Hepatocyte (in vitro differentiated cells): ENCODE measurements at regions not wholly inside any gene's neighbourhood (a gene's known extent, or its start where the extent isn't known, plus 50 kb on each side); places are given as distances from the start of the nearest gene placed in this dataset.

ENCODE experiments used
- DNase-seq: peaks from one replicate; pipeline ENCODE4 v3.0.0-alpha.2; 2016; ENCODE audit warnings: low spot score
- H2AFZ ChIP-seq: fragments of 200-600 bp; sonication (generic); 2 replicates; pipeline ENCODE4 v1.6.0; 2016; ENCODE audit warnings: antibody characterized with exemption, mild to moderate bottlenecking
- H3K27ac ChIP-seq: fragments of 200-600 bp; sonication (generic); 2 replicates; pipeline ENCODE4 v1.5.1; 2016; ENCODE audit warnings: mild to moderate bottlenecking
- H3K27me3 ChIP-seq: fragments of 200-600 bp; sonication (generic); 2 replicates; pipeline ENCODE4 v1.6.1; 2016
- H3K36me3 ChIP-seq: fragments of 200-600 bp; sonication (generic); replicated peaks from 2 replicates; pipeline ENCODE4 v1.5.1; 2016; ENCODE audit warnings: low read depth; ENCODE audit not compliant: insufficient read depth
- H3K4me1 ChIP-seq: fragments of 200-600 bp; sonication (generic); 2 replicates; pipeline ENCODE4 v1.5.1; 2016; ENCODE audit warnings: mild to moderate bottlenecking, moderate library complexity; ENCODE audit not compliant: insufficient read depth
- H3K4me2 ChIP-seq: fragments of 200-600 bp; sonication (generic); 2 replicates; pipeline ENCODE4 v1.6.0; 2016
- H3K4me3 ChIP-seq: fragments of 200-600 bp; sonication (generic); 2 replicates; pipeline ENCODE4 v1.5.1; 2016; ENCODE audit warnings: mild to moderate bottlenecking
- H3K79me2 ChIP-seq: fragments of 200-600 bp; sonication (generic); 2 replicates; pipeline ENCODE4 v1.6.0; 2017; ENCODE audit warnings: mild to moderate bottlenecking
- H3K9me2 ChIP-seq: fragments of 200-600 bp; sonication (generic); replicated peaks from 2 replicates; pipeline ENCODE4 v1.6.0; 2017; ENCODE audit warnings: mild to moderate bottlenecking; ENCODE audit not compliant: insufficient read depth
- H3K9me3 ChIP-seq: fragments of 200-600 bp; sonication (generic); 2 replicates; pipeline ENCODE4 v1.5.1; 2016; ENCODE audit warnings: low read depth, mild to moderate bottlenecking
- H4K20me1 ChIP-seq: fragments of 200-600 bp; sonication (generic); 2 replicates; pipeline ENCODE4 v1.6.0; 2016; ENCODE audit warnings: mild to moderate bottlenecking; ENCODE audit not compliant: insufficient read depth, poor library complexity, severe bottlenecking
- EZH2 ChIP-seq: fragments of 200-600 bp; sonication (generic); IDR thresholded peaks from 2 replicates; pipeline ENCODE4 v1.6.1; 2016; ENCODE audit warnings: antibody characterized with exemption, mild to moderate bottlenecking, borderline replicate concordance
- EZH2phosphoT487 ChIP-seq: fragments of 200-600 bp; sonication (generic); IDR thresholded peaks from one replicate; pipeline ENCODE4 v1.6.1; 2018; ENCODE audit warnings: antibody characterized with exemption, mild to moderate bottlenecking, low read depth, moderate library complexity; ENCODE audit not compliant: unreplicated experiment, severe bottlenecking
- WGBS: methylation state at CpG from one replicate; pipeline ENCODE4 v1.1.6; 2016; ENCODE audit warnings: low lambda C conversion rate; ENCODE audit errors: missing lambda C conversion rate; 5-methylcytosine and 5-hydroxymethylcytosine counted together
- TF ChIP-seq, protein P1 (sequence below): fragments of 200-600 bp; sonication (generic); IDR thresholded peaks from 2 replicates; pipeline ENCODE4 v1.5.1; 2016; ENCODE audit warnings: antibody characterized with exemption, mild to moderate bottlenecking; ENCODE audit not compliant: poor library complexity

DNA sequence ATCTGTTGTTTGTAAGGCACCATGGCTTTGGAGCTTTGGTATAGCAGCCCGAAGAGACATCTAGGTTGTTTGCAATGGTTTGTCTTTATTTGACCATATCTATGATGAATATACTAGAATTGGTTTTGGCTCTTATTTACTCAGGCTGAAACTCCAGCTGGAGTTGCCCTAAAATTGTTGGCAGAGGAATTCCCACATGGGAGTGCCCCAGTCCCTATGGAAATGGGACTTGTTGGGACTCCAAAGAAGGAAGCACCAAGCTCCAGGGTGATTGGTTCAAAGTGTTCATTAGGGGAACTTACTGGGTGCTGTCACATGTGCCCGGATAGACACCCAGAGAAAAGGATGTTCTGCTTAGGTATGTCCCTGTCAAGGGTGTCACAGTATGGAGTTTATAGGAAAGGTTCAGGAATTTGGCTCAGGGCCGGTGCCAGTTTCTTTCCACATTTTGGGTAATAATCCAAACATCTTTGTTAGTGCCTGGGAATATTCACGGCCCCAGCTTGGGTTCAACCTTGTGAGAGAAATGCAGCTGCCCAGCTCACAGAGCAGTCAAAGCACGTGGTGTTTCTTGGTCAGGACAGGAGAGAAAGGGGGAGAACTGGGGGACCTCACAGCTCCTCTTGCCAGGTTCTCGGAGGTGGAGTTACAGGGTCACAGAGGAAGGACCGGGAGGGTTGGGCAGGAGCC lies 123.5 kb upstream of the ZSWIM2 start:
- Histone ChIP-seq H3K36me3 (no peaks in the 10 kb centered on the region), H3K79me2 (no peaks in the 10 kb centered on the region), H2AFZ (no peak overlapping the region), H4K20me1 (no peaks in the 10 kb centered on the region), H3K27me3 (no peaks in the 10 kb centered on the region), H3K4me3 (no peak overlapping the region), H3K9me2 (no peaks in the 10 kb centered on the region), H3K27ac (no peak overlapping the region), H3K4me1 (no peaks in the 10 kb centered on the region), H3K9me3 (no peaks in the 10 kb centered on the region), H3K4me2 (no peak overlapping the region)
- no peak for TF ChIP-seq EZH2phosphoT487
- TF ChIP-seq, protein P1, sequence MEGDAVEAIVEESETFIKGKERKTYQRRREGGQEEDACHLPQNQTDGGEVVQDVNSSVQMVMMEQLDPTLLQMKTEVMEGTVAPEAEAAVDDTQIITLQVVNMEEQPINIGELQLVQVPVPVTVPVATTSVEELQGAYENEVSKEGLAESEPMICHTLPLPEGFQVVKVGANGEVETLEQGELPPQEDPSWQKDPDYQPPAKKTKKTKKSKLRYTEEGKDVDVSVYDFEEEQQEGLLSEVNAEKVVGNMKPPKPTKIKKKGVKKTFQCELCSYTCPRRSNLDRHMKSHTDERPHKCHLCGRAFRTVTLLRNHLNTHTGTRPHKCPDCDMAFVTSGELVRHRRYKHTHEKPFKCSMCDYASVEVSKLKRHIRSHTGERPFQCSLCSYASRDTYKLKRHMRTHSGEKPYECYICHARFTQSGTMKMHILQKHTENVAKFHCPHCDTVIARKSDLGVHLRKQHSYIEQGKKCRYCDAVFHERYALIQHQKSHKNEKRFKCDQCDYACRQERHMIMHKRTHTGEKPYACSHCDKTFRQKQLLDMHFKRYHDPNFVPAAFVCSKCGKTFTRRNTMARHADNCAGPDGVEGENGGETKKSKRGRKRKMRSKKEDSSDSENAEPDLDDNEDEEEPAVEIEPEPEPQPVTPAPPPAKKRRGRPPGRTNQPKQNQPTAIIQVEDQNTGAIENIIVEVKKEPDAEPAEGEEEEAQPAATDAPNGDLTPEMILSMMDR = no peak
- TF ChIP-seq EZH2 = no peak
- 90% methylated on average over 7 of the region's 7 CpGs for WGBS
- DNase-seq = no peak

DNA sequence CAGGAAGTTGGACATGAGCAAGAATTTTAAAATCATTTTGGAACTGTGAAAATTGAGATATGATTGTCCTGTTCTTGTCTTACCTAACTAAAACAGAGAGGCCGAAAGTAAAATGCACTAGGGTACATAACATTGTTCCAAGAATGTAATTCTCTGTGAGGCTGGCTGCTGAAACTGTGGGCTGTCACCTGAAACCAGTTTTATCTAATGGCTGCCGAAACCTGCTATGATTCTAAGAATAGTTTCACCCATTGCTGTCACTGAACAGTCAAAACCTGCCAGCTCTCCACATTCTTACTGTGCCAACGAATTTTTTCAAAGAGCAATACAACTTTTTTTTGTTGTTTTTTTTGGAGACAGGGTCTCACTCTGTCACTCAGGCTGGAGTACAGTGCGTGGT lies 119.3 kb upstream of the ZSWIM2 start:
- Histone ChIP-seq H3K9me2 (no peaks in the 10 kb centered on the region), H3K4me2 (no peak overlapping the region), H3K4me1 (no peaks in the 10 kb centered on the region), H3K27me3 (no peaks in the 10 kb centered on the region), H3K27ac (no peak overlapping the region), H3K4me3 (no peak overlapping the region), H4K20me1 (no peaks in the 10 kb centered on the region), H2AFZ (no peak overlapping the region), H3K36me3 (no peaks in the 10 kb centered on the region), H3K9me3 (no peaks in the 10 kb centered on the region), H3K79me2 (no peaks in the 10 kb centered on the region)
- 69% methylated on average over 4 of the region's 4 CpGs for WGBS
- TF ChIP-seq EZH2phosphoT487 (no peak), EZH2 (no peak)
- TF ChIP-seq, protein P1 = no peak
- DNase-seq = no peak

DNA sequence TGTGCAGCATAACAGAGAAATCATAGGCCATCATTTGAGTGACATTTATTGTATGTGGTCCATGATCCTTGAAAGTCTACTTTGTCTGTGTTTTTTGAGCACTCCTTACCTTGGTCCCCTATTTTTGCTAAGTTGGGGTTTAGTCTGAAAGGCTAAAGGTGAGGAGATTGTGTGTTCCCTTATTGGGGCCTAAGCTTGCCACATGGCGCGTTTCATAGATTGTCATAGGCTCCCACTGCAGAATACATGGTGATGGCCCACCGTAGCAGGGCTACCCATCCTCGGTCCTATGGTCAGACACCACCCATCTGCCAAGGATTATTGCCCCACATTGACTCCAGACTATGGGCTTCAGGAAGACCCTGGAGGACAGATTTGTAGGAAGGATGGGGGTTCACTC lies 117.0 kb upstream of the ZSWIM2 start:
- no peaks in the 10 kb centered on the region for H3K9me3 ChIP-seq
- H3K4me3 ChIP-seq = no peak overlapping the region
- H3K9me2 ChIP-seq = no peaks in the 10 kb centered on the region
- H4K20me1 ChIP-seq = no peaks in the 10 kb centered on the region
- H3K36me3 ChIP-seq = no peaks in the 10 kb centered on the region
- DNase-seq = no peak
- no peaks in the 10 kb centered on the region for H3K79me2 ChIP-seq
- 96% methylated on average over 4 of the region's 4 CpGs for WGBS
- H3K27ac ChIP-seq = no peak overlapping the region
- no peak for TF ChIP-seq EZH2
- no peak for TF ChIP-seq EZH2phosphoT487
- TF ChIP-seq, protein P1 = no peak
- H3K4me1 ChIP-seq = no peaks in the 10 kb centered on the region
- H3K27me3 ChIP-seq = no peaks in the 10 kb centered on the region
- no peak overlapping the region for H3K4me2 ChIP-seq
- no peak overlapping the region for H2AFZ ChIP-seq
